NCI-H146 (cell line): ENCODE measurements at regions not wholly inside any gene's neighbourhood (a gene's known extent, or its start where the extent isn't known, plus 50 kb on each side); places are given as distances from the start of the nearest gene placed in this dataset.
"Not testable (repeated sequence)": the region's sequence is repeated elsewhere in the genome, so short reads cannot be mapped to it uniquely, and the experiment has no call there.

Experiments used
- DNase-seq: peaks from one replicate; lab custom pipeline; 2025; lab: John Stamatoyannopoulos, UW

DNA sequence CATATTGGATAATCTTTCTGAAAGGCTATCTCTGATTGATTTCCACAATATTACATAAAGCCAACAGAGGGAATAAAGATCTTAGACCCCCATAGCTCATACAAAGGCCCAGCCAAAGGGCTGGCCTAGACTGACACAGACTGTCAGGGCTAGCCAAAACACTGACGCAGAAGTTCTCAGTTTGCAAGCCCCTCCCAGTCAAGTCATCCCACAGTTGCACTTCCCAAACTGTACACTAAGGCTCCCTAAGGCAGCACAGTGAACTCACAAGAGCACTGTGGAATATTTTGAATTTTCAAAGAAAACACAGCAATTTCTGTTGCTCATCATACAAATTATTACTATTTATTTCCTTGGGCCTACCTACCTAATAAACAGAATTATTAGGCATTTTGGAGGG lies 244.9 kb downstream of the SP3 start:
- DNase-seq, result no peak

DNA sequence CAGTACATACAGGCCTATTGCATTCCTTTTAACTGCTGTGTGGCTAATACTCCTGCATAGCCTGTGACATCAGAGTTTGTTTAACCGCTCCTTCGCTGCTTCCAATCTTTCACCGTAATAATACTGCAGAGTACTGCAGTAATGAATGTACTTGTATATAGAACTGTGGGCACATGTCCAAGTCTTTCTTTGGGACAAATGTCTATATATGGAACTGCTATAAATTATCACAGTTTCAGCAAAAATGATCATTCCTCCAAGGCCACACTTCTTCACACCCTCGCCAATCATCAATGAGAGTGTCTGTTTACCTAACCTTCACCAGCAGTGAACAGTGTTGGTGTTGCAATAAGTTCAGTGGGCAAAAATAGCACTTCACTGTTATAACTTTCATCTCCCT lies 230.4 kb downstream of the SP3 start:
- no peak for DNase-seq

DNA sequence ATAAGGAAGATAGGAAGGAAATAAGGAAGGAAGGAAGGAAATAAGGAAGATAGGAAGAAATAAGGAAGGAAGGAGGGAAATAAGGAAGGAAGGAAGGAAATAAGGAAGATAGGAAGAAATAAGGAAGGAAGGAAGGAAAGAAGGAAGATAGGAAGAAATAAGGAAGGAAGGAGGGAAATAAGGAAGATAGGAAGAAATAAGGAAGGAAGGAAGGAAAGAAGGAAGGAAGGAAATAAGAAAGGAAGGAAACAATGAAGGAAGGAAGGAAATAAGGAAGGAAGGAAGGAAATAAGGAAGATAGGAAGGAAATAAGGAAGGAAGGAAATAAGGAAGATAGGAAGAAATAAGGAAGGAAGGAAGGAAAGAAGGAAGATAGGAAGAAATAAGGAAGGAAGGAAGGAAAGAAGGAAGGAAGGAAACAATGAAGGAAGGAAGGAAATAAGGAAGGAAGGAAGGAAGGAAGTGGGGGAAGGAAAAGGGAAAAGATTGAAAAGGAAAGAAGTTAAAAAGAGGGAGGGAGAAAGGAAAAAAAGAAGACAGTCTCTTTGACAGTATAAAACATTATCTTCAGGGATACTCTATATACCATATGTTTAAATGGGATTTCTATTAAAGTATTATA lies 227.1 kb downstream of the SP3 start:
- DNase-seq, result not testable (repeated sequence)

DNA sequence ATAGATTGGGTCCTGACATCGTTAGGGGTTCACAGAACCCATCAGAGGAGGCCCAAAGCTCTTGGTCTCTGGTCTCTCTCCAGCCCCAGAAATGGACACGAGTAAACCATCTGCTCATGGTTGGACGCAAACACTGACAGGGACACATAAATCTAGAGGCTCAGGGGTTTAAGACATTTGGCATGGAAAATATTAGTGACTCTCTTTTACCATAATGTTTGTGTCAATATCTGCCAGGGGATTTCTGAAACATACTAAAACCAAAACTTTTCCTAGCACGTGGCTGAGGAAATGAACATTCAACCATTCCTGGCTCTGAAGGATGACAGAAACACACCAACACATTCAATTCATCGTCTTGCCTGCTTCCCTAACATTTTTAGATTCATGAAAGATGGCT lies 226.2 kb downstream of the SP3 start:
- no peak for DNase-seq

DNA sequence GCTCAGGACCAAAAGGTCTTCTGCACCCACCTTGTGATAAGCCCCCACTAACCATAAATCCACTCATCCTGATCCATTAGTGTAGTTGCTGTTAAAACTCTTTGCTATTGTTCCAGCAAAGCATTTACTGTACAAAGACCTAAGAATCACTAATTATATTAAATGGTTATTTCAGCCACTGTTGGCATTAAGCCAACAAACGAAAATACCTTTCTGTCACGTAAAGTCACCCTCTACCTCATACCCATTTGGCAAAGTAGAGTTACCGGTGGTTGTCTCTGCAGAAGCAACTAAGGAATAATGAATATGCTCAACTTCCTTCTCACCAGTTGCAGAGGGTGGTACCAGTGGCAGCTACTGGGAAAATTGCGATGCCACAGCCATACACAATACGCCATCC lies 224.5 kb downstream of the SP3 start:
- no peak for DNase-seq

DNA sequence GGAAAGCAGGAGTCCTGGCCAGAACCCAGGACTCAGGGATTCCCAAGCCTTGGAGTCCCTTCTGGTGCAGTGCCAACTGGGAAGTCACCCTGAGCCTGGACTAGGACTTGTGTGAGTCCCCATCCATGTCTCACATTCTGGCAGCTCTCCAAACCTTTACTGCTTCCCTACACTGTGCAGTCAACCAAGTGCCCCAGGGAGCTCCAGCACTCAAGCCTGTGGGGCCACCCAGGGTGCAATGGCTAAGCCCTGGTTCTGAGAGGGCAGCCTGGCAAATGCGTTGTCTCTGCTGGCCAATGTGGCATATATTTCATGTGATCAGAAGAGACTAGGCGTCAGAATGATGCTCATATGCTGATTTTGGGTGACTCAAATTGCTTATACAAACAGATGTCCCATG lies 223.4 kb downstream of the SP3 start:
- DNase-seq, result no peak

DNA sequence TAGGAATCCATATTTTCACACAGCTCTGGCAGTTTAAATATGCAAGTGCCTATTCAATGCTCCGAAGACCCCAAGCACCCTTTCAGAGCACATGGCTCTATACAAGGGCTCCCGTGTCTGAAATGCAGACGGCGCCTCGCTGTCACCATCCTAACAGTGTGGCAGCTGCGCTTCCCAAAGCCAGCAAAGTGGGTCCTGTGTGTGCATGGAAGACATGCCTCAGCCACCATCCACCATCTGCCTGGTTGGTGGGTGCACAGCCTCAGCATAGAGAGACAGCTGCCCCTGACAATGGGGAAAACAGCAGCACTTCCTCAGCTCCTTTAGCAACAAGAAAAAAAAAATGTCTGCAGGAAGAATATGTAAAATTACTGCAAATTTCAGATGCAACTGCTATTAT lies 218.1 kb downstream of the SP3 start:
- DNase-seq, result no peak

DNA sequence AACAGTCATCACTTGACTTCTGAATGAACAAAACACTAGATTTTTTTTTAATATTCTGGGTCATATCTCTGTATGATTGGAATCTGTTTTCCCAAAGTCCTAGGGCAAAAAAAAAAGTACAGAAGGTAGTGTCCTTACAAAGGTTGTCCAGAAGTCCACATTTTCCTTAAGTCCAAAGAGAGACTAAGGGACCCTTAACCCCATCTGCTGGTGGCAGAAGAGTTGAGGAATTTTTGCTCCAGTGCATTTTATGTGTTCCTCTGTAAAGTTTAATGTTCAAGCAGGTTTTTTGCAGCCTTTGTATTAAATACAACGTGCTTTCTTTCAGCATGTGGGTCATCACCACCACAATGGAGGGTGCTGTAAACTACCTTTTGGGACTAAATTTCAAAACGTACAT lies 215.9 kb downstream of the SP3 start:
- DNase-seq, result no peak

DNA sequence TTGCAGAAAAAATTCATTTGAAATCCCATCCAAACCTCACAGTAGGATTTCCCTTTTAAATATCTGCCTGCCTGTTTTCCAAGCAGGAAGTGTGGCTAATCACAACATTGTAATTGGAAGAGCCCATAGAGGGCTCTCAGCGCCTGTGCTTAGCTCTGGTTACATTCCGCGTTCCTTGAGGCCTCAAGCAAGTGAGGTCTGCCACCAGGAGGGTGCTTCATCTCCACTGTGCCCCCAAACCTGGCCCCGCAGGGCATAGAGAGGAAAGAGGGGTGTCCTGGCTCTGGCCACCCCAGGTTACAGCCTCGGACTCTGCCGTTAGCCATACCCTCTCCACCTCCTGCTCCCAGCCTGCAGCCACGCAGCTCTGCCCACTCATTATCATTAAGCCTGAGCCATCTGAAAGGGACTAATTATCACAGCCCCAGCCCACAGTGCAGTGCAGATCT lies 214.8 kb downstream of the SP3 start:
- DNase-seq, result peak; percentile 18

DNA sequence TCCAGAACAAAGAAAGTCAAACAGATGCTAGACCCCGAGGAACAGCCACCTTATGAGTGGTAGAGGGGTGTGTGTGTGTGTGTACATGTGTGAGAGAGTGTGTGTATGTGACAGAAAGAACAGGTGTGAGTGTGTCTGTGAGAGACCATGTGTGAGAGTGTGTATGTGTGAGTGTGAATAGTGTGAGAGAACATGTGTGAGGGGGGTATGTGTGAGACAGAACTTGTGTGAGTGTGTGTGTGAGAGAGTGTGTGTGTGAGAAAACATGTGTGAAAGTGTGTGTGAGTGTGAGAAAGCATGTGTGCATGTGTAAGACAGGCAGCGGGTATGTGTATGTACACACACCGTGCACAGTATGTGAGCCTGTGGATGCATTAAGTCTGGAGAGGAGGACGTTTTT lies 214.3 kb downstream of the SP3 start:
- DNase-seq, result no peak

DNA sequence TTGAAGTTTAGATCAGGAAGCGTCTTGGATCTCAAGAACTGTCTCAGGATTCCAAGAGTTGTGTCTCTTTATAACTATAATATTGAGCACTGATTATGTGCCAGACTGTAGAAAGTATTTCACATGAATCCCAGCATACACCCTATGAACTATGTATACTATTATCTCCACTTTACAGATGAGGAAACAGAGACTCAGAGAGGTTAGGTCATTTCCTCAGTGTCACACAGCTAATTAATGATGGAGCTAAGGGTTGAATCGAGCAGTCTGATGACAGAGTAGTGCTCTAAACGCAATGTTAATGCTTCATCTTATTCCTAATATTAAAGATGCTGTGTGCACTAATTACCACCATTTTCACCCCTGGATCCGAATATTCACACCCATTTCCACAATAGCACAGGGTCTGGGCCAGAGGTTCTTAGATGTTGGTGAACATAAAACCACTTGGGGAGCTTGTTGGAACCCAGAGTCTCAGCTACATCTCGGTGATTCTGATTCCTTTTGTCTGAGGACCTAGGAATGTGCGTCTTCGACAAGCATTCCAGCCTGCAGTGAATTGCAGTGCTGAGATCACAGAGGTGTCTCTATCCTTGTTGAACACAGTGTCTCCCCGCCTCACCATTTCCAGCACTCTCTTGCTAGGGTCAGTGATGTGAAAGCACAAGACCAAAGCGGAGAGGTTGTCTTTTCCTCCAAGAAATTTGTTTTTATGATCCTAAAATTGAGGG lies 213.8 kb downstream of the SP3 start:
- no peak for DNase-seq

DNA sequence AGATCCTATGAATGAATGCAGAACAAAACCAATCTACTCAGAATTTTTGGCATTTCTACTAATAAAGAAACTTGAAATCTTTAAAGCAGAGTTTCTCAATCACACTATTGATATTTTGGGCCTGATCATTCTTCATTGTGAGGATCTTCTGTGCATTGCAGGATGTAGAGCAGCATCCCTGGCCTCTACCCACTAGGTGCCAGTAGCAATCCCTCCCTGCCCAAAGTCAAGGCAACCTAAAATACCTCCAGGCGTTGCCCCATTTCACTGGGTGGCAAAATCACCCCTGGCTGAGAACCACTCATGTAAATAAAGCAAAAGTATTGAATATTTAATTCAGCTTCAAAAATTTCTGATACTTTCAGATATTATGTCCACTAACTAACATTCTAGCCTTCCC lies 213.0 kb downstream of the SP3 start:
- no peak for DNase-seq

DNA sequence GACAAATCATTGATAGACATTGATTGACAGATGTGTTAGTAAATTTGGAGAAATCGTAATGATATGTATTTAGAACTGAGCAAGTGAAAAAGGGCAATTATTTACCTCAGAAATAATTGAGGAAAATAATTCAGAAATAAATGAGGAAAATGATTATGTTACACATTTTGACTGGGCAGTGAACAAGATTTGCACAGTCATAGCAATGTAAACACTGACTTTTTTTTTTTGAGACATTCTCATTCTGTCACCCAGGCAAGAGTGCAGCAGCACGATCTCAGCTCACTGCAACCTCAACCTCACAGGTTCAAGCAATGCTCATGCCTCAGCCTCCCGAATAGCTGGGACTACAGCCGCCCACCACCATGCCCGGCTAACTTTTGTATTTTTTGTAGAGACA lies 211.7 kb downstream of the SP3 start:
- no peak for DNase-seq

DNA sequence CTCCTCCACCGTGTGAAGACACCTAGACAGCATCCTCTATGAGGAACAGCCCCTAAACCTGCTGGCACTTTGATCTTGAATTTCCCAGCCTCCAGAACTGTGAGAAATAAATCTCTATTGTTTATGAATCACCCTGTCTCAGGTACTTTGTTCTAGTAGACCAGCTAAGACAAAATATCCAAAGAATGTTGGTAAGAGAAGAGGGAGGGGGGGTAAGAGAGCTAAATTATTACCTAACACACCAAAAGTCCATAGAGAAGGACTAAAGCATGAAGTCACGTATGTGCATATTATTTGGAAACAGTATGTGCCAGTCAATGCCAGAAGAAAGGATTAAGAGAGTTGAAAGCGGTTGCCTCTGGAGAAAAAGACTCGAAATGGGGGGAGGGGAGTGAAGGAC lies 211.0 kb downstream of the SP3 start:
- DNase-seq, result no peak

DNA sequence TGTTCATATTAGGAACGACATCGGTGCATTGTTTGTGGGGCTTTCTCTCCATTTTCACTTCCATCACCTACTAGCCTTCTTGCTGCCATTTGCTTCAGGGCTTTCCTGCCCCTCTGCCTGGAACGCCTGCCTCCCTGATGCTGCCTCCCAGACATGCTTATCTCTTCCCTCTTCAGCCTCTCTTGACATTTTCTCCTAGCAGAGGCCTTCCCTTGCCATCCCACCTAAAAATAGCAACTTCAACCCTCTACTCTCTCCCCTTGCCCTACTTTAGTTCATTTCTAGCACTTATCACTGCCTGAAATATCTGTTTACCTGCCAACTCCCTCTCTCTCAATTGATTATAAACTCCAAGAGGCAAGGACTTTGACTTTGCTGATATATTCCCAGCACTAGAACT lies 210.3 kb downstream of the SP3 start:
- no peak for DNase-seq

DNA sequence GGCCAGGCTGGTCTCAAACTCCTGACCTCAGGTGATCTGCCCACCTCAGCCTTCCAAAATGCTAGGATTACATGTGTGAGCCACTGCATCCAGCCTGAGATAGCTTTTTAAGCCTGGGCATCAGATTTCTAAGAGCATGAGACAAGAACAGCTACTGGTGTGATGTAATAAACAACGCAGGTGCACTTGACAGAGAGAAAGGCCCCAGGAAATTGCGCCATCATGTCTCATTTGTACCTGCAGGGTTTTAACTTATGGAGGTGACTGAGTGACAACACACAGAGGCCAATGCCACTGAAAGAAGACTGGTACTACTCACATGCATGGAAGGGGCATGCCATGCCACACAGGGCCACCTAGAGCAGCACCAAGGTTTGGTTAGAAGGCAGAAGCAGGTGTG lies 209.4 kb downstream of the SP3 start:
- DNase-seq, result no peak

DNA sequence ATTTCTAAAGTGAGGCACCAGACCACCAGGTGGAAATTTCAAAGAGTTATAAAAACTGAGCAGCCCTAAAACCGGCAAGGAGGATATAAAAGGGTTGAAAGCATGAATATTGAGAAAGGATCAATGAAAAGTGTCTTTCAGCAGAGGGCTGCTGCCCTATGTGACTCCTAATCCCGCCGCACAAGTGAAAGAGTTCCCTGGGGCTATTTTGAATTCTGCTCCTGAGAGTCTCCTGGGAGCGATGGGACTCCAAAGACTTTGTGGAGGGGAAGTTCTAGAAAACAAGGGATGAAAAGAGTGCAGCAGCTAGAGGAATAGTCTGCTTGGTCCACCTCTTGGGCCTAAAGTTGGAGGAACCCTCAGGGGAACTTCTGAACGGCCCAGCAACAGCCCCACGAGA lies 205.2 kb downstream of the SP3 start:
- DNase-seq, result no peak

DNA sequence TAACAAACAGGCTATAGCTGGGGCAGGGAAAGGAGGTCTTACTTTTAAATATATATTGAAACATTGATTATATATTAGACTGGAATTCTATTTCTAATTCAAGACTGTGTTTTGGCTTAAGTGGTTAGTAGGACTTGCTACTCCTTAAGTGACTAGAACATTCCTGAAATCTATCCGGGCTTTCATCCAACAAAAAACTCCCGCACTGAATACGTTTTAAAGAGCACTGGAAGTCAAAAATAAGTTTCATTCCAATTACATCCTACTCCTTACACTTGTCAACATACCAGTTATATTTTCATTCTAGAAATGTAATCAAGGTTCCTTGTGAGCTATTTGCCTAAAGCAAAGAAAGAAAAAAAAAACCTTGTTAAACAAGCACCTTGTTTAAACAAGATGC lies 204.6 kb downstream of the SP3 start:
- DNase-seq, result no peak

DNA sequence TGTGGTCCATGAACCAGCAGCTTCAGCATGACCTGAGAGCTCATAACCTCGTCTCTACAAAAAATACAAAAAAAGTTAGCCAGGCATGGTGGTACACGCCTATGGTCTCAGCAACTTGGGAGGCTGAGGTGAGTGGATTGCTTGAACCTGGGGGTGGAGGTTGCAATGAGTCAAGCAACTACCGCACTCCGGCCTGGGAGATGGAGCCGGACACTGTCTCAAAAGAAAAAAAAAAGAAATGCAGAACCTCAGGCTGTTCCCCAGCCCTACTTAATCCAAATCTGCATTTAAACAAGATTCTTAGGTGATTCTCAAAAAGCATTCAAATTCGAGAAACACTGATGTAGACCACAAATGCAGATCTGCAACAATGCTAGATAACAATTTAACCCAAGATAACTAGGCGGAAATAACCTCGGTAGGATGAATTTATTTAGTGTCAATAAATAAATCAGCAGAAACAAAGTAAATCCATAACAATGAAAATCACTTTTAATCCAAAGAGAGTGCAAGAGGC lies 203.5 kb downstream of the SP3 start:
- no peak for DNase-seq

DNA sequence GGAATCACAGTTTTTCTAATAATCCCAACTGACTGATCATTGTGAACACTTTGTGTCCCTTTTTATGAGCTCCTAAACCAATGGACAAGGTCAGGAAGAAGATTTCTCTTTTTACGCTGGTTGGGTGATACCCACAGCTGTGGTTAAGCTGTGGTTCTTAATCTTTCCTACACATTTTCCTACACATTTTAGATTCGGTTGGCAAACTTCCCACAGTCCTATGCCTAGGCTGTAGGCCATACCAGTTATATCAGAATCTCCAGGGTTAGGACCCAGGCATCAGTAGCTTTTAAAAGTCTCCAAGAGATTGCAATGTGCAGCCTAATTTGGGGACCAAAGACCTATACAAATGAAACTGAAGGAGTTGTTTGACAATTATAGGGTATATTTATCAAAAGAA lies 203.0 kb downstream of the SP3 start:
- DNase-seq, result no peak

DNA sequence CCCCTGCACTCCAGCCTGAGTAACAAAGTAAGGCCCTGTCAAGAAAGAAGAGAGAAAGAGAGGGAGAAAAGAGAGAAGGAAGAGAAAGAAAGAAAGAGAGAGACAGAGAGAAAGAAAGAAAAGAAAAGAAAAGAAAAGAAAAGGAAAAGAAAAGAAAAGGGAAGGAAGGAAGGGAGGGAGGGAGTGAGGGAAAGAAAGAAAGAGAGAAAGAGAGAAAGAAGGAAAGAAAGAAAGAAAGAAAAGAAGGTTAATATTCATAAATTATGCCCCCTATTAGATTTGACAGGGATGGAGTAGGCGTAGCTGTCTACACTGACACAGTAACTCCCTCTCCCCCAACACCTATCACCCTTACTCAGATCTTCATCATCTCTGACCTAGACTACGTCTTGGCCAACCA lies 202.3 kb downstream of the SP3 start:
- no peak for DNase-seq

DNA sequence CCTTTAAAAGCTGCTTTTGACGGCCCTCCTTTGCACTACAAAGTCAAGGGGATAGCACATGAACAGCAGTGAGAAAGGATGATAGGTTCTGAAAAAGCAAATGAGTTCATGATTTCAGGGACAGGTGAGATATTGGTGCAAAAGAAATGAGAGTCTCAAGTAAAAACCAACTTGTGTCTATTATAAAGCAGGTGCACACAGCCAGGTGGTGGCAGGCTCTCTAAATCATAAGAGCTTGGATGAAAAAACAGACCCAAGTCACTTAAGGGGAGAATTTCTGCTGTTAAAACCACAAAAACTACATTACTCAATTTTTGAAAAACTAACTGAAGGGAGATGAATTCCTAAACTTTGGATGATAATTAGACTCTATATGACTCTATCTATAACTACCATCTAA lies 201.5 kb downstream of the SP3 start:
- DNase-seq, result no peak

DNA sequence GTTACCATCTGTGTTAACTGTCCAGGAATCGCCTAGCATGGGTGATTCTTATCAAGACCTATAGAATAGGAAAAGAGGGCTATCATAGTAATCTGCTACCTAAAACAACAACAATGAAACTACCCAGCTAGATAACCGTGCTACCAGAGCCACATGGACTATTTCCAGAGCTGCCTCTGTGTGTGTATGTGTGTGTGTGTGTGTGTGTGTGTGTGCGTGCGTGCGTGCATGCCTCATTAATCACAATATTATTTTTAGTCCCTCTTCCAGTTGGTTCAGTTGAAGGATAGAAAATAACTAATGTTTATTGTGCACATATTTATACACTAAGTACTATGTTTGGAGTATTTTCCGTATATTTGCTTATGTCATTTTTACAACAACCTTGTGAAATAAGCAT lies 201.1 kb downstream of the SP3 start:
- DNase-seq, result no peak
